GM23338 (cell line): ENCODE measurements at regions not wholly inside any gene's neighbourhood (a gene's known extent, or its start where the extent isn't known, plus 50 kb on each side); places are given as distances from the start of the nearest gene placed in this dataset.

Source experiments
- ATAC-seq: fragments of 200-7000 bp; cut with Tn5 transposase; 3 replicates; pipeline ENCODE4 v1.9.1; 2020
- DNase-seq: peaks from one replicate; pipeline ENCODE4 v3.0.0-alpha.2; 2015; ENCODE audit warnings: low spot score
- H2AFZ ChIP-seq: fragments of 200-600 bp; sonication (generic); 2 replicates; pipeline ENCODE4 v1.8.0; 2016; ENCODE audit warnings: antibody characterized with exemption, mild to moderate bottlenecking, moderate library complexity
- H3F3A ChIP-seq: fragments of 200-600 bp; sonication (generic); replicated peaks from 2 replicates; pipeline ENCODE4 v1.8.0; 2017; ENCODE audit warnings: antibody characterized with exemption, mixed run types, low read depth
- H3K27ac ChIP-seq: fragments of 200-600 bp; sonication (generic); 2 replicates; pipeline ENCODE4 v1.6.1; 2016; ENCODE audit warnings: low read depth
- H3K27me3 ChIP-seq: fragments of 200-600 bp; sonication (generic); 2 replicates; pipeline ENCODE4 v1.8.0; 2016; ENCODE audit warnings: mild to moderate bottlenecking, mixed run types, moderate library complexity; ENCODE audit not compliant: insufficient read depth
- H3K36me3 ChIP-seq: fragments of 200-600 bp; sonication (generic); 2 replicates; pipeline ENCODE4 v1.8.0; 2016; ENCODE audit warnings: mild to moderate bottlenecking; ENCODE audit not compliant: insufficient read depth
- H3K4me1 ChIP-seq: fragments of 200-600 bp; sonication (generic); 2 replicates; pipeline ENCODE4 v1.8.0; 2016; ENCODE audit warnings: mild to moderate bottlenecking, moderate library complexity; ENCODE audit not compliant: insufficient read depth
- H3K4me2 ChIP-seq: fragments of 200-600 bp; sonication (generic); 2 replicates; pipeline ENCODE4 v1.7.1; 2017; ENCODE audit warnings: mixed run types
- H3K4me3 ChIP-seq: fragments of 200-600 bp; sonication (generic); 2 replicates; pipeline ENCODE4 v1.6.1; 2016; ENCODE audit warnings: mixed run types
- H3K79me2 ChIP-seq: fragments of 200-600 bp; sonication (generic); replicated peaks from 2 replicates; pipeline ENCODE4 v1.8.0; 2017; ENCODE audit warnings: mild to moderate bottlenecking; ENCODE audit not compliant: insufficient read depth
- H3K9me2 ChIP-seq: fragments of 200-600 bp; sonication (generic); 2 replicates; pipeline ENCODE4 v1.8.0; 2017; ENCODE audit not compliant: insufficient read depth
- H4K20me1 ChIP-seq: fragments of 200-600 bp; sonication (generic); replicated peaks from 2 replicates; pipeline ENCODE4 v1.8.0; 2017; ENCODE audit warnings: mild to moderate bottlenecking; ENCODE audit not compliant: insufficient read depth
- H3K27ac Mint-ChIP-seq: 2 replicates; pipeline ENCODE4 v1.8.0; 2020; ENCODE audit warnings: inconsistent platforms, mild to moderate bottlenecking, moderate library complexity, mixed read lengths
- H3K27me3 Mint-ChIP-seq: 3 replicates; pipeline ENCODE4 v1.8.0; 2022; ENCODE audit warnings: low read depth, mild to moderate bottlenecking, moderate library complexity, mixed read lengths, inconsistent platforms; ENCODE audit not compliant: insufficient read depth, poor library complexity
- H3K36me3 Mint-ChIP-seq: 3 replicates; pipeline ENCODE4 v1.8.0; 2021; ENCODE audit warnings: low read depth, mild to moderate bottlenecking, inconsistent platforms, moderate library complexity, mixed read lengths
- H3K4me1 Mint-ChIP-seq: 3 replicates; pipeline ENCODE4 v1.8.0; 2020; ENCODE audit warnings: mild to moderate bottlenecking, inconsistent platforms, mixed read lengths
- H3K4me3 Mint-ChIP-seq: 3 replicates; pipeline ENCODE4 v1.8.0; 2021; ENCODE audit warnings: moderate library complexity, mild to moderate bottlenecking, inconsistent platforms, mixed read lengths
- H3K9me3 Mint-ChIP-seq: 3 replicates; pipeline ENCODE4 v1.8.0; 2020; ENCODE audit warnings: moderate library complexity, mild to moderate bottlenecking, inconsistent platforms, mixed read lengths
- CREB1 ChIP-seq: fragments of 250-450 bp; sonication (Bioruptor Pico); IDR thresholded peaks from 2 replicates; pipeline ENCODE4 v1.5.0; 2020; ENCODE audit warnings: low read depth, mild to moderate bottlenecking, moderate library complexity
- ETS1 ChIP-seq: IDR thresholded peaks from 2 replicates; pipeline ENCODE4 v1.6.1; 2016; ENCODE audit warnings: antibody characterized with exemption
- EZH2phosphoT487 ChIP-seq: fragments of 200-600 bp; sonication (generic); IDR thresholded peaks from one replicate; pipeline ENCODE4 v1.8.1; 2018; ENCODE audit warnings: antibody characterized with exemption; ENCODE audit not compliant: unreplicated experiment
- JUNB ChIP-seq: IDR thresholded peaks from one replicate; pipeline ENCODE4 v1.6.1; 2016; ENCODE audit warnings: antibody characterized with exemption; ENCODE audit not compliant: unreplicated experiment
- NANOG ChIP-seq: IDR thresholded peaks from 2 replicates; pipeline ENCODE4 v1.6.1; 2016; ENCODE audit warnings: antibody characterized with exemption, borderline replicate concordance
- POLR2AphosphoS5 ChIP-seq: IDR thresholded peaks from 2 replicates; pipeline ENCODE4 v1.6.1; 2016; ENCODE audit warnings: antibody characterized with exemption, low read depth
- REST ChIP-seq: IDR thresholded peaks from one replicate; pipeline ENCODE4 v1.6.1; 2018; ENCODE audit warnings: antibody characterized with exemption; ENCODE audit not compliant: unreplicated experiment
- ZNF114 ChIP-seq: fragments of 250-450 bp; sonication (Bioruptor Pico); IDR thresholded peaks from 2 replicates; pipeline ENCODE4 v1.5.0; 2020; ENCODE audit warnings: mild to moderate bottlenecking, moderate library complexity
- ZNF331 ChIP-seq: fragments of 250-450 bp; sonication (Bioruptor Pico); IDR thresholded peaks from 2 replicates; pipeline ENCODE4 v1.5.0; 2020; ENCODE audit warnings: low read depth, mild to moderate bottlenecking, moderate library complexity
- ZNF462 ChIP-seq: fragments of 250-450 bp; sonication (Bioruptor Pico); IDR thresholded peaks from 2 replicates; pipeline ENCODE4 v1.5.0; 2020; ENCODE audit warnings: mild to moderate bottlenecking, moderate library complexity

GRCh38 chr6:126091466-126091865 lies 105.1 kb downstream of the TRMT11 start:
- Histone ChIP-seq H2AFZ (no peak overlapping the region), H3K4me1 (peaks cover 8% of the 10 kb centered on the region), H3K27ac (no peak overlapping the region), H3K27me3 (no peaks in the 10 kb centered on the region), H3K4me2 (no peak overlapping the region), H3F3A (no peaks in the 10 kb centered on the region), H3K9me2 (no peaks in the 10 kb centered on the region), H3K4me3 (no peak overlapping the region), H4K20me1 (no peaks in the 10 kb centered on the region), H3K79me2 (no peaks in the 10 kb centered on the region), H3K36me3 (no peaks in the 10 kb centered on the region)
- ATAC-seq (peak; percentile 74), DNase-seq (peak; percentile 43)
- peaks cover 2% of the 10 kb centered on the region for H3K27me3 Mint-ChIP-seq
- 0 out of 2 replicates have a peak overlapping the region, but pooled peaks have one; percentile 4 for H3K27ac Mint-ChIP-seq
- no peak overlapping the region; the same call in 2 of the 3 replicates for H3K4me3 Mint-ChIP-seq
- no peaks in the 10 kb centered on the region for H3K36me3 Mint-ChIP-seq
- peaks cover 12% of the 10 kb centered on the region for H3K4me1 Mint-ChIP-seq
- no peak for TF ChIP-seq NANOG
- TF ChIP-seq POLR2AphosphoS5: no peak
- no peak for TF ChIP-seq ZNF114
- no peak for TF ChIP-seq REST
- TF ChIP-seq ZNF331 (CRISPR knock-in tag): no peak
- TF ChIP-seq EZH2phosphoT487: no peak
- no peak for TF ChIP-seq ETS1
- no peak for TF ChIP-seq ZNF462
- no peak for TF ChIP-seq JUNB
- no peak for TF ChIP-seq CREB1 (CRISPR knock-in tag)
- H3K9me3 Mint-ChIP-seq: no peaks in the 10 kb centered on the region
